A204.1 (cell line): ENCODE measurements at regions not wholly inside any gene's neighbourhood (a gene's known extent, or its start where the extent isn't known, plus 50 kb on each side); places are given as distances from the start of the nearest gene placed in this dataset.
"Not testable (repeated sequence)": the region's sequence is repeated elsewhere in the genome, so short reads cannot be mapped to it uniquely, and the experiment has no call there.

Experiments
- FAIRE-seq: peaks from 2 replicates; lab custom pipeline; 2012; peaks lifted over from hg19 to GRCh38; lab: Jason Lieb, UNC

DNA sequence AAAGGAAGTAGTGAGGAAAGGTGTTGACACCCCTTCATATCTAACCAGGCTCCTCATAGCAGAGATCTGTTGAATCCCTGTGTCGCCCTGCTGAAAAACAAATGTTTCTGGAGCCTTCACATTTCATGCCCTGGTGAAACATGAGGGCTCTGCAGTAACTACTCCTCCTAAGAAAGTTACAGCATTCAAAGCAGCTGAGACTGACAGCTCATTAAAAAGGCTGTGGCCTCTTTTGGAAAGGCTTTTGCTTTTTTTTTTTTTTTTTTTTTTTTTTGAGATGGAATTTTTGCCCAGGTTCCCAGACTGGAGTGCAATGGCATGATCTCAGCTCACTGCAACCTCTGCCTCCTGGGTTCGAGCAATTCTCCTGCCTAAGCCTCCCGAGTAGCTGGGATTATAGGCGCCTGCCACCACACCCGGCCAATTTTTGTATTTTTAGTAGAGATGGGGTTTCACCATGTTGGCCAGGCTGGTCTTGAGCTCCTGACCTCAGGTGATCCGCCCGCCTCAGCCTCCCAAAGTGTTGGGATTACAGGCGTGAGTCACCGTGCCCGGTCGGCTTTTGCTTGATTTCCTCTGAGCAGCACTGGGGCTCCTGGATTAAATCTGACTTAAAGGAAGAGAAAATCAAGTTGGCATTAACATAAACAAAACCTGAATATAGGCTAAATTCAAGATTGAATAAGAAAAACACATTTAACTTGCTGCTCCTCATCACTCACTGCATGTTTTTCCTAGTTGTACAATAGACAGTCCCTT lies 112.9 kb downstream of the PCSK1 start:
- not testable (repeated sequence) for FAIRE-seq

GRCh38 chr5:96318569-96319110 lies 114.4 kb downstream of the PCSK1 start:
- no peak for FAIRE-seq

GRCh38 chr5:96317945-96318344 lies 115.1 kb downstream of the PCSK1 start:
- FAIRE-seq = no peak

DNA sequence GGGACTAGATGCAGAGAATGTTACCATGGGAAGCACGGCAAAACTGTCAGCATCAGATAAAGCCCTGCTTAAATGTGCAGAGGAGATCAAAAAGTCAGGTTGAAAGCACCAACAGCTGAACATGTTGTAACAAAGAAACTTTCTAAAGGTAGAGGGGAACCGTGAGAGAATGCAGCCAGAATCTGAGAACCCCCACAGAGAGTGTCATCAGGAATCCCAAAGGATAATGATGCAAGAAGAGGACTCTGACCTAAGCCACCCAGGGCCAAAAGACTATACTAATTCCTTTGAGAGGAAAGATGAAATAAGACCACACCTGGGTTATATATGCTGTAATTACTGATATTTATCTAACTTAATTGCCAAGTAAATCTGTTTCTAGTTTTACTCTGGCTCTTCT lies 116.6 kb downstream of the PCSK1 start:
- FAIRE-seq = no peak

- no peak for FAIRE-seq
These were observed 117.0 kb downstream of the PCSK1 start for GRCh38 chr5:96316017-96316416.

- no peak for FAIRE-seq
These were observed 117.6 kb downstream of the PCSK1 start for GRCh38 chr5:96315431-96315830.

GRCh38 chr5:96312383-96312782 lies 120.7 kb downstream of the PCSK1 start:
- no peak for FAIRE-seq

DNA sequence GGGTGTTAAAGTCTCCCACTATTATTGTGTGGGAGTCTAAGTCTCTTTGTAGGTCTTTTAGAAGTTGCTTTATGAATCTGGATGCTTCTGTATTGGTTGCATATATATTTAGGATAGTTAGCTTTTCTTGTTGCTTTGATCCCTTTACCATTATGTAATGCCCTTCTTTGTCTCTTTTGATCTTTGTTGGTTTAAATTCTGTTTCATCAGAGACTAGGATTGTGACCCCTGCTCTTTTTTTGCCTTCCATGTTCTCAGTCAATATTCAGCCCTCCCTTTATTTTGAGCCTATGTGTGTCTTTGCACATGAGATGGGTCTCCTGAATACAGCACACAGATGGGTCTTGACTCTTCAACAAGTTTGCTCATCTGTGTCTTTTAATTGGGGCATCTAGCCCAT lies 126.0 kb downstream of the PCSK1 start:
- FAIRE-seq = not testable (repeated sequence)

- FAIRE-seq = no peak
These were observed 130.8 kb downstream of the PCSK1 start for GRCh38 chr5:96302174-96302738.

GRCh38 chr5:96300976-96301375 lies 132.1 kb downstream of the PCSK1 start:
- FAIRE-seq = no peak

GRCh38 chr5:96297867-96298266 lies 135.2 kb downstream of the PCSK1 start:
- no peak for FAIRE-seq

DNA sequence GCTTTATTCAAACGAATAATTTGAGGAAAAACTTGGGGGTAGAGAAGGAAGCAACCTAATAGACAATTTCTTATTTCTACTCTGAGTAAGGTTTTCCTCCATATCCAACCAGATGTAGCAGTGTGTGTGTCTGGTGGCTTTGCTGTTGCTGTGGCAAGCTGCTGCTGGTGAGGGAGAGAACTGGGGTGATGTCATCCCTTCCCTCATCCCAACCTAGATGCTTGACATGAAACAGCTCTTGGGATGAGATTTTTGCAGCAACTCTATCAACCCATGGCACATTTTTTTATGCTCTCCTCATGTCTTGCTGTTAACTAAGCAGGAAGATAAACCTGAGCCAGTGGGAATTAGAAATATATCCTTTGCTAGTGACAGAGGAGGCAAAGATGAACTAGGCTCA lies 135.8 kb downstream of the PCSK1 start:
- FAIRE-seq = no peak

- FAIRE-seq = no peak
These were observed 138.2 kb downstream of the PCSK1 start for GRCh38 chr5:96294884-96295202.

DNA sequence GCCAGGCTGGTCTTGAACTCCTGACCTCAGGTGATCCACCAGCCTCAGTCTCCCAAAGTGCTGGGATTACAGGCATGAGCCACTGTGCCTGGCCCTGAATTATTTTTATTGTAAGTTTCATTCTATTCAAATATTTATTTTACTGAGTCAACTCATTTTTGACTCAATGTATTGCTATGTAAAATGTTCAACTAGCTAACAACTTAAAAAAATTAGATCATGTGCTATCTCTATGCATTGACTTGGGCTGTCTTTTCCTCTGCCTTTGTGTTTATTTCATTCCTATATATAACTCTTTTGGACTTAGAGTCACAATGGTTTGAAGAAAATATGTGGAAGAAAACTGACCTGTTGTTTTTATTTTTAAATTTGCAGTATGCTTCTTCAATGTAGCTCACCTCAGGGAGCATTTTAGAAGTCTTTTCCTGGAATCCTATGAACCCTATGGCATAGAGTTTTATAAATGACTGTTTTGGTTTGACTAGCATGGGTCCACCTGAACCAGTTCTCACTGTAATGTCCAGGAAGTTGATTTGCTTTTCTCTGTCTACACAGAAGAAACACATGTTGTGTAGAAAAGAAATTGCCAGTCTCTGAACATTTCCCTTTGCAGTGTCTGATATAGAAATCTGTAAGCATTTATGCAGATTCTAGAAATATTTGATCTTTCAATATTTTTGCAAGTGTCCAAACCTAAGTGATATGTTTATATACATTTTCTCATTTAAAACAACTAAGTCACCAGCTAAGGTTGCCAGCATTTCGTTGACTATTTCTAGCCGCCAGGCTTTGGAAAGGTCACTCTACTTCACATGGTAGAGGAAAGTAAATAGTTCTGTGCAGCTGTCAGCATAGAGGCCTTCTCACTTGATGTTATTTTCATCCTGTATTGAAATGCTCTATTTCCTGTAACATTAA lies 138.8 kb downstream of the PCSK1 start:
- FAIRE-seq = no peak

- no peak for FAIRE-seq
These were observed 140.3 kb downstream of the PCSK1 start for GRCh38 chr5:96292582-96293247.

GRCh38 chr5:96289287-96289686 lies 143.8 kb downstream of the PCSK1 start:
- FAIRE-seq = not testable (repeated sequence)

GRCh38 chr5:96288845-96289185 lies 144.2 kb downstream of the PCSK1 start:
- FAIRE-seq = no peak

DNA sequence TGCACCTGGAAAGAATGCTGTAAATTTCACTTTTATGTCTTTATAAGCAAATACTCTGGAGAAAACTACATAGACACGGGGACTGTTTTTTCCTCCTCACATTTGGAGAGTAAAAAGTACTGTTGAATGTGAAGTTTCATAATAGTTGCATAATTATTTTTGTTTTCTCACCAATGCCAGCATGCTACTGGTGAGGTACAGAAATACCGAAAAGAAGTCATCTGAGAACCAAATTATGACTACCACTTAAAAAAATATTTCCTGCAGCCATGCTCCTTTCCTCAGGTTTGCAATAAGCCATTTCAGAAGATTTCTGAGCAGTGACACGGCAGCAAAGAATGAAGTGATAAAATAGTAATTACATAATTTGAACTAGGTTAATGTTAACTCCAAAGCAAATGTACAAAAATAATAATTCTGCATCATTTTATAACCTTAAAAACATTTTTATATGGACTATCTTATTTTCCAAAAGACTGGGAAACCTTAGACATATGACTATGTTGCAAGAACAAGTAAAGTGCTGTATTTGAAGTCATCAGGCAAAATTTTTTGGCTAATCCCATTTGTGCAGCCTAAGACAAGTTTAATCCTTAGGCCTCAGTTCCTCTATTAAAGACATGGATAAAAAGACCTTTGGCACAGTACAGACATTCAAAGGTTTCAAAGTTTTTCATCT lies 144.7 kb downstream of the PCSK1 start:
- FAIRE-seq = no peak

GRCh38 chr5:96287136-96287535 lies 145.9 kb downstream of the PCSK1 start:
- FAIRE-seq = no peak

GRCh38 chr5:96285823-96286222 lies 147.2 kb downstream of the PCSK1 start:
- no peak for FAIRE-seq

- FAIRE-seq = no peak
These were observed 148.2 kb downstream of the PCSK1 start for GRCh38 chr5:96284727-96285389.
